IgD-negative memory B cell (primary cell): ENCODE measurements at regions not wholly inside any gene's neighbourhood (a gene's known extent, or its start where the extent isn't known, plus 50 kb on each side); places are given as distances from the start of the nearest gene placed in this dataset.

Source experiments
- H3K27ac Mint-ChIP-seq, 3 donors: one replicate each; pipeline ENCODE4 v1.8.0; 2020 to 2022; ENCODE audit warnings: mild to moderate bottlenecking in 3 of 3, mixed read lengths in 3 of 3, moderate library complexity in 1 of 3
- H3K27me3 Mint-ChIP-seq: one replicate; pipeline ENCODE4 v1.8.0; 2021; ENCODE audit warnings: mixed read lengths
- H3K36me3 Mint-ChIP-seq: one replicate; pipeline ENCODE4 v1.8.0; 2020; ENCODE audit warnings: mild to moderate bottlenecking, mixed read lengths
- H3K4me1 Mint-ChIP-seq, 3 donors: one replicate each; pipeline ENCODE4 v1.8.0; 2020 to 2022; ENCODE audit warnings: mixed read lengths in 3 of 3, mild to moderate bottlenecking in 1 of 3
- H3K4me3 Mint-ChIP-seq, 4 donors: one replicate each; pipeline ENCODE4 v1.8.0; 2020 to 2022; ENCODE audit warnings: mild to moderate bottlenecking in 4 of 4, mixed read lengths in 4 of 4, moderate library complexity in 3 of 4
- H3K9me3 Mint-ChIP-seq, 3 donors: one replicate each; pipeline ENCODE4 v1.8.0; 2020 to 2021; ENCODE audit warnings: mixed read lengths in 3 of 3, mild to moderate bottlenecking in 1 of 3

GRCh38 chr20:58600756-58601155 is 50.3 kb upstream of the STX16 start:
- Mint-ChIP-seq H3K4me3 (no peak overlapping the region), H3K27ac (no peak overlapping the region), H3K27me3 (peaks cover 8% of the 10 kb centered on the region), H3K36me3 (no peaks in the 10 kb centered on the region), H3K9me3 (peaks cover 1 to 8% (median 2%) of the 10 kb centered on the region in 3 donors), H3K4me1 (no peaks in the 10 kb centered on the region)

GRCh38 chr20:58599966-58600365 is 51.1 kb upstream of the STX16 start:
- Mint-ChIP-seq H3K36me3 (no peaks in the 10 kb centered on the region), H3K27me3 (peaks cover 8% of the 10 kb centered on the region), H3K9me3 (peaks cover 1 to 8% (median 2%) of the 10 kb centered on the region in 3 donors), H3K4me3 (no peak overlapping the region), H3K4me1 (no peaks in the 10 kb centered on the region), H3K27ac (no peak overlapping the region)

- Mint-ChIP-seq H3K27me3 (peaks cover 8% of the 10 kb centered on the region), H3K4me1 (no peaks in the 10 kb centered on the region), H3K36me3 (no peaks in the 10 kb centered on the region), H3K27ac (no peak overlapping the region), H3K4me3 (no peak overlapping the region), H3K9me3 (peaks cover 1 to 8% (median 2%) of the 10 kb centered on the region in 3 donors)
These were observed 52.7 kb upstream of the STX16 start for GRCh38 chr20:58598211-58599015.

- H3K4me3 Mint-ChIP-seq, result no peak overlapping the region
- no peak overlapping the region for H3K27ac Mint-ChIP-seq
- H3K27me3 Mint-ChIP-seq, result peaks cover 8% of the 10 kb centered on the region
- no peaks in the 10 kb centered on the region for H3K4me1 Mint-ChIP-seq
- peaks cover 1 to 4% (median 2%) of the 10 kb centered on the region in 3 donors for H3K9me3 Mint-ChIP-seq
- H3K36me3 Mint-ChIP-seq, result no peaks in the 10 kb centered on the region
These were observed 53.7 kb upstream of the STX16 start for GRCh38 chr20:58597249-58597891.

GRCh38 chr20:58596750-58597248 is 54.3 kb upstream of the STX16 start:
- H3K4me1 Mint-ChIP-seq, result no peaks in the 10 kb centered on the region
- peaks cover 6% of the 10 kb centered on the region for H3K27me3 Mint-ChIP-seq
- H3K36me3 Mint-ChIP-seq, result no peaks in the 10 kb centered on the region
- H3K4me3 Mint-ChIP-seq, result no peak overlapping the region
- H3K9me3 Mint-ChIP-seq, result peaks cover 1 to 4% (median 2%) of the 10 kb centered on the region in 3 donors
- H3K27ac Mint-ChIP-seq, result no peak overlapping the region

GRCh38 chr20:58596244-58596643 is 54.8 kb upstream of the STX16 start:
- no peaks in the 10 kb centered on the region for H3K36me3 Mint-ChIP-seq
- H3K27ac Mint-ChIP-seq, result no peak overlapping the region
- H3K4me1 Mint-ChIP-seq, result no peaks in the 10 kb centered on the region
- peaks cover 1 to 4% (median 4%) of the 10 kb centered on the region in 3 donors for H3K9me3 Mint-ChIP-seq
- peaks cover 7% of the 10 kb centered on the region for H3K27me3 Mint-ChIP-seq
- no peak overlapping the region for H3K4me3 Mint-ChIP-seq

- no peak overlapping the region for H3K4me3 Mint-ChIP-seq
- peaks cover 1 to 4% (median 4%) of the 10 kb centered on the region in 3 donors for H3K9me3 Mint-ChIP-seq
- H3K27ac Mint-ChIP-seq, result no peak overlapping the region
- no peaks in the 10 kb centered on the region for H3K36me3 Mint-ChIP-seq
- peaks cover 7% of the 10 kb centered on the region for H3K27me3 Mint-ChIP-seq
- H3K4me1 Mint-ChIP-seq, result no peaks in the 10 kb centered on the region
These were observed 55.9 kb upstream of the STX16 start for GRCh38 chr20:58595167-58595566.

- H3K27me3 Mint-ChIP-seq, result peaks cover 7% of the 10 kb centered on the region
- H3K4me1 Mint-ChIP-seq, result no peaks in the 10 kb centered on the region
- no peak overlapping the region for H3K4me3 Mint-ChIP-seq
- H3K27ac Mint-ChIP-seq, result no peak overlapping the region
- H3K36me3 Mint-ChIP-seq, result no peaks in the 10 kb centered on the region
- H3K9me3 Mint-ChIP-seq, result peaks cover 1 to 4% (median 4%) of the 10 kb centered on the region in 3 donors
These were observed 57.0 kb upstream of the STX16 start for GRCh38 chr20:58593880-58594638.

- Mint-ChIP-seq H3K36me3 (no peaks in the 10 kb centered on the region), H3K27ac (no peak overlapping the region), H3K4me1 (no peaks in the 10 kb centered on the region), H3K27me3 (peaks cover 11% of the 10 kb centered on the region), H3K9me3 (peaks cover 0 to 4% (median 4%) of the 10 kb centered on the region in 3 donors), H3K4me3 (no peak overlapping the region)
These were observed 58.9 kb upstream of the STX16 start for GRCh38 chr20:58592076-58592695.

- no peaks in the 10 kb centered on the region for H3K4me1 Mint-ChIP-seq
- peaks cover 10% of the 10 kb centered on the region for H3K27me3 Mint-ChIP-seq
- no peaks in the 10 kb centered on the region for H3K36me3 Mint-ChIP-seq
- H3K9me3 Mint-ChIP-seq, result peaks cover 0 to 2% (median 0%) of the 10 kb centered on the region in 3 donors
- H3K27ac Mint-ChIP-seq, result no peak overlapping the region
- H3K4me3 Mint-ChIP-seq, result no peak overlapping the region
These were observed 60.2 kb upstream of the STX16 start for GRCh38 chr20:58590679-58591473.

GRCh38 chr20:58587467-58587866 is 63.6 kb upstream of the STX16 start:
- peaks cover 0 to 4% (median 0%) of the 10 kb centered on the region in 3 donors for H3K4me1 Mint-ChIP-seq
- H3K4me3 Mint-ChIP-seq, result no peak overlapping the region
- peaks cover 11% of the 10 kb centered on the region for H3K27me3 Mint-ChIP-seq
- H3K36me3 Mint-ChIP-seq, result peaks cover 3% of the 10 kb centered on the region
- H3K27ac Mint-ChIP-seq, result no peak overlapping the region
- H3K9me3 Mint-ChIP-seq, result peaks cover 3 to 6% (median 5%) of the 10 kb centered on the region in 3 donors

GRCh38 chr20:58586565-58587093 is 64.5 kb upstream of the STX16 start:
- H3K27ac Mint-ChIP-seq, result no peak overlapping the region

GRCh38 chr20:58585753-58586540 is 65.1 kb upstream of the STX16 start:
- peaks cover 3% of the 10 kb centered on the region for H3K36me3 Mint-ChIP-seq
- peaks cover 3 to 7% (median 5%) of the 10 kb centered on the region in 3 donors for H3K9me3 Mint-ChIP-seq
- peak overlapping the region in 1 of 3 donors; percentile 68 for H3K27ac Mint-ChIP-seq
- H3K27me3 Mint-ChIP-seq, result peaks cover 11% of the 10 kb centered on the region
- H3K4me1 Mint-ChIP-seq, result peaks cover 0 to 4% (median 0%) of the 10 kb centered on the region in 3 donors
- peak overlapping the region in 1 of 4 donors; percentile 59 for H3K4me3 Mint-ChIP-seq

More at GRCh38 chr20:58586565-58587093, 64.5 kb upstream of the STX16 start:
- peaks cover 0 to 4% (median 0%) of the 10 kb centered on the region in 3 donors for H3K4me1 Mint-ChIP-seq
- H3K36me3 Mint-ChIP-seq, result peaks cover 3% of the 10 kb centered on the region
- no peak overlapping the region for H3K4me3 Mint-ChIP-seq
- H3K9me3 Mint-ChIP-seq, result peaks cover 3 to 6% (median 5%) of the 10 kb centered on the region in 3 donors
- H3K27me3 Mint-ChIP-seq, result peaks cover 11% of the 10 kb centered on the region
